HG03342 (cell line): ENCODE measurements at regions not wholly inside any gene's neighbourhood (a gene's known extent, or its start where the extent isn't known, plus 50 kb on each side); places are given as distances from the start of the nearest gene placed in this dataset.
"Not testable (repeated sequence)": the region's sequence is repeated elsewhere in the genome, so short reads cannot be mapped to it uniquely, and the experiment has no call there.

Experiments
- ATAC-seq: cut with Tn5 transposase; IDR thresholded peaks from one replicate; pipeline ENCODE4 v1.9.1; 2021; ENCODE audit warnings: mild to moderate bottlenecking, moderate library complexity; ENCODE audit not compliant: unreplicated experiment

- no peak for ATAC-seq
Observed at GRCh38 chr13:64197232-64197631, 2781.6 kb upstream of the PCDH20 start.

GRCh38 chr13:64186503-64187250 is 2771.0 kb upstream of the PCDH20 start:
- ATAC-seq, result no peak

- no peak for ATAC-seq
Observed at GRCh38 chr13:64186071-64186470, 2770.4 kb upstream of the PCDH20 start.

- ATAC-seq, result no peak
Observed at GRCh38 chr13:64180756-64181155, 2765.1 kb upstream of the PCDH20 start.

- no peak for ATAC-seq
Observed at GRCh38 chr13:64165826-64166225, 2750.2 kb upstream of the PCDH20 start.

- no peak for ATAC-seq
Observed at GRCh38 chr13:64164435-64164834, 2748.8 kb upstream of the PCDH20 start.

GRCh38 chr13:64160479-64160878 is 2744.8 kb upstream of the PCDH20 start:
- no peak for ATAC-seq

- ATAC-seq, result no peak
Observed at GRCh38 chr13:64158908-64159307, 2743.3 kb upstream of the PCDH20 start.

GRCh38 chr13:64154514-64154913 is 2738.9 kb upstream of the PCDH20 start:
- ATAC-seq, result no peak

GRCh38 chr13:64130600-64130999 is 2715.0 kb upstream of the PCDH20 start:
- ATAC-seq, result no peak

- no peak for ATAC-seq
Observed at GRCh38 chr13:64130171-64130570, 2714.5 kb upstream of the PCDH20 start.

- ATAC-seq, result no peak
Observed at GRCh38 chr13:64127856-64128255, 2712.2 kb upstream of the PCDH20 start.

- no peak for ATAC-seq
Observed at GRCh38 chr13:64127192-64127591, 2711.5 kb upstream of the PCDH20 start.

GRCh38 chr13:64121023-64121709 is 2705.5 kb upstream of the PCDH20 start:
- not testable (repeated sequence) for ATAC-seq

- ATAC-seq, result no peak
Observed at GRCh38 chr13:64099994-64100393, 2684.3 kb upstream of the PCDH20 start.

- ATAC-seq, result no peak
Observed at GRCh38 chr13:64090311-64090710, 2674.7 kb upstream of the PCDH20 start.

- no peak for ATAC-seq
Observed at GRCh38 chr13:64088491-64088890, 2672.8 kb upstream of the PCDH20 start.

GRCh38 chr13:64087624-64088023 is 2672.0 kb upstream of the PCDH20 start:
- no peak for ATAC-seq

- ATAC-seq, result no peak
Observed at GRCh38 chr13:64083811-64084210, 2668.2 kb upstream of the PCDH20 start.

GRCh38 chr13:64083396-64083795 is 2667.7 kb upstream of the PCDH20 start:
- no peak for ATAC-seq

- ATAC-seq, result no peak
Observed at GRCh38 chr13:64078480-64078936, 2662.9 kb upstream of the PCDH20 start.

- no peak for ATAC-seq
Observed at GRCh38 chr13:64078025-64078424, 2662.4 kb upstream of the PCDH20 start.
